Testis (tissue), 2 donors: ENCODE measurements at regions not wholly inside any gene's neighbourhood (a gene's known extent, or its start where the extent isn't known, plus 50 kb on each side); places are given as distances from the start of the nearest gene placed in this dataset.

ENCODE experiments used
- DNase-seq: peaks from one replicate; pipeline ENCODE4 v3.0.0-alpha.2; 2019
- H3K27ac ChIP-seq, 2 donors: fragments of 200-600 bp; sonication (generic); one replicate each; pipeline ENCODE4 v1.5.1; 2019
- H3K27me3 ChIP-seq: fragments of 200-600 bp; sonication (generic); one replicate; pipeline ENCODE4 v1.5.1; 2019
- H3K36me3 ChIP-seq: fragments of 200-600 bp; sonication (generic); one replicate; pipeline ENCODE4 v1.5.1; 2017; ENCODE audit warnings: low read depth; ENCODE audit errors: missing control alignments
- H3K4me1 ChIP-seq: fragments of 200-600 bp; sonication (generic); one replicate; pipeline ENCODE4 v1.5.1; 2019
- H3K4me3 ChIP-seq, 2 donors: fragments of 200-600 bp; sonication (generic); one replicate each; pipeline ENCODE4 v1.5.1; 2017 to 2019
- H3K9me3 ChIP-seq: fragments of 200-600 bp; sonication (generic); one replicate; pipeline ENCODE4 v1.5.1; 2017
- CTCF ChIP-seq, 3 experiments: fragments of 450-650 bp in 2 of 3; fragments of 200-600 bp in 1 of 3; sonication (generic) in 1 of 3; IDR thresholded peaks; one replicate each; pipeline ENCODE4 v1.5.1; 2016 to 2019; ENCODE audit warnings: antibody characterized with exemption in 3 of 3, mild to moderate bottlenecking in 2 of 3, moderate library complexity in 1 of 3
- POLR2A ChIP-seq: fragments of 450-650 bp; IDR thresholded peaks from one replicate; pipeline ENCODE4 v1.6.1; 2017; ENCODE audit warnings: antibody characterized with exemption, mild to moderate bottlenecking, moderate library complexity
- WGBS, 2 donors: methylation state at CpG; one replicate each; pipeline ENCODE4 v1.1.5; 2018; 5-methylcytosine and 5-hydroxymethylcytosine counted together
- intact Hi-C: fragments of 100-400 bp; cut with DNase I; formaldehyde crosslinking; loops from one replicate; pipeline ENCODE4 v1.15.1; 2023; ENCODE audit warnings: low total_unique reads

GRCh38 chr20:39129523-39129922 is 167.4 kb downstream of the DHX35 start:
- no peaks in the 10 kb centered on the region for H3K4me1 ChIP-seq
- no peak overlapping the region for H3K4me3 ChIP-seq
- H3K9me3 ChIP-seq, result no peaks in the 10 kb centered on the region
- no peak overlapping the region for H3K27ac ChIP-seq
- DNase-seq, result no peak
- H3K27me3 ChIP-seq, result no peaks in the 10 kb centered on the region
- WGBS, 2 donors, result 81 to 87% methylated on average over 2 of the region's 2 CpGs
- H3K36me3 ChIP-seq, result no peaks in the 10 kb centered on the region
- no peak for TF ChIP-seq CTCF (IDR thresholded peaks at IDR 0.05)
- no peak for TF ChIP-seq POLR2A
- intact Hi-C loops, result no loop called here

GRCh38 chr20:39124064-39124463 is 161.9 kb downstream of the DHX35 start:
- WGBS, 2 donors, result 92 to 97% methylated on average over 6 to 7 of the region's 7 CpGs
- intact Hi-C loops, result no loop called here
- no peak for DNase-seq
- Histone ChIP-seq H3K27me3 (no peaks in the 10 kb centered on the region), H3K36me3 (no peaks in the 10 kb centered on the region), H3K9me3 (no peaks in the 10 kb centered on the region), H3K27ac (no peak overlapping the region), H3K4me3 (no peak overlapping the region), H3K4me1 (no peaks in the 10 kb centered on the region)
- TF ChIP-seq POLR2A (no peak), CTCF (IDR thresholded peaks at IDR 0.05) (no peak)

- 64 to 73% methylated on average over 3 of the region's 3 CpGs for WGBS, 2 donors
- no peak for DNase-seq
- H3K27ac ChIP-seq, result no peak overlapping the region
- intact Hi-C loops, result no loop called here
- H3K27me3 ChIP-seq, result no peaks in the 10 kb centered on the region
- H3K4me1 ChIP-seq, result no peaks in the 10 kb centered on the region
- no peak overlapping the region for H3K4me3 ChIP-seq
- TF ChIP-seq CTCF (IDR thresholded peaks at IDR 0.05), result no peak
- TF ChIP-seq POLR2A, result no peak
- no peaks in the 10 kb centered on the region for H3K9me3 ChIP-seq
- H3K36me3 ChIP-seq, result no peaks in the 10 kb centered on the region
Measured at GRCh38 chr20:39123185-39123557, 161.0 kb downstream of the DHX35 start.

GRCh38 chr20:39117491-39117890 is 155.3 kb downstream of the DHX35 start:
- DNase-seq, result no peak
- no peaks in the 10 kb centered on the region for H3K27me3 ChIP-seq
- no peaks in the 10 kb centered on the region for H3K9me3 ChIP-seq
- no peak overlapping the region for H3K4me3 ChIP-seq
- TF ChIP-seq POLR2A (no peak), CTCF (IDR thresholded peaks at IDR 0.05) (no peak)
- H3K4me1 ChIP-seq, result no peaks in the 10 kb centered on the region
- no peaks in the 10 kb centered on the region for H3K36me3 ChIP-seq
- H3K27ac ChIP-seq, result no peak overlapping the region
- intact Hi-C loops, result no loop called here

GRCh38 chr20:39116020-39116419 is 153.9 kb downstream of the DHX35 start:
- Histone ChIP-seq H3K27me3 (no peaks in the 10 kb centered on the region), H3K4me1 (no peaks in the 10 kb centered on the region), H3K27ac (no peak overlapping the region), H3K4me3 (no peak overlapping the region), H3K9me3 (no peaks in the 10 kb centered on the region), H3K36me3 (no peaks in the 10 kb centered on the region)
- intact Hi-C loops, result no loop called here
- 94 to 95% methylated on average over 2 of the region's 2 CpGs for WGBS, 2 donors
- no peak for TF ChIP-seq POLR2A
- TF ChIP-seq CTCF (IDR thresholded peaks at IDR 0.05), result no peak
- no peak for DNase-seq
